Activated CD4-positive, CD25-positive, alpha-beta regulatory T cell treated with anti-CD3 and anti-CD28 coated beads, Interleukin-2, amount 50 U/mL, for 16 hours (primary cell): ENCODE measurements at regions not wholly inside any gene's neighbourhood (a gene's known extent, or its start where the extent isn't known, plus 50 kb on each side); places are given as distances from the start of the nearest gene placed in this dataset.

Experiments
- DNase-seq: peaks from one replicate; pipeline ENCODE4 v3.0.0-alpha.2; 2020; ENCODE audit warnings: low read depth, low spot score

- DNase-seq = no peak
Observed at GRCh38 chr2:176813156-176813555, 399.4 kb upstream of the HNRNPA3 start.

GRCh38 chr2:176813621-176814049, 399.0 kb upstream of the HNRNPA3 start:
- no peak for DNase-seq

GRCh38 chr2:176814274-176814673, 398.3 kb upstream of the HNRNPA3 start:
- no peak for DNase-seq

DNA sequence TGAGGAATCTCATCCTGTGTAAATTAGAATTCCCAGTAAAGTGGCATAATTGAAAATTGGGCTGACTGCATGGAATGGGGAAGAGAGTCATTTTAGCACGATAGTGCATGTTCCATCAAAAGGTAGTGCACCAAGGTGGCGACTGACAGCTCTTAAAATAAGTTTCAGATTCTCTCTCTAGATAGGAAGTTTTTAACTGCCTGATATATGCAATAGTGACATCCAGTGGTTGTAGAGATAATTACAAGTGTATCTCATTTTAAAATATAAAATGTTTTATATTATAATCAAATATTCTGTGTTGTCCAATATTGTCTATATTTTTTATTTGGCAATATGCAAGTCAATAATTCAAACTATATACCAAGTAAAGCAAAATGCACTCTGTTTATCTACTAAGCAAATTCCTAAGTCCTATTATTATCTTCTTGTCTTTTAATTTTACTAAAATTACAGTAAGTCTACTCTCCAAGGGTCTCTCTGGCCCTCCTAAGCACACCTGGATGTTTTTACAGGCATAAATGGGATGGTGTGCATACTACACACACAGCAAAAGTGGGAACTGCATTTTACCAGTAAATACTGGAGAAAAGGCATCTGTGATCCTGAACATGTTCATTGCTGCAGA, 397.7 kb upstream of the HNRNPA3 start:
- DNase-seq = no peak

DNA sequence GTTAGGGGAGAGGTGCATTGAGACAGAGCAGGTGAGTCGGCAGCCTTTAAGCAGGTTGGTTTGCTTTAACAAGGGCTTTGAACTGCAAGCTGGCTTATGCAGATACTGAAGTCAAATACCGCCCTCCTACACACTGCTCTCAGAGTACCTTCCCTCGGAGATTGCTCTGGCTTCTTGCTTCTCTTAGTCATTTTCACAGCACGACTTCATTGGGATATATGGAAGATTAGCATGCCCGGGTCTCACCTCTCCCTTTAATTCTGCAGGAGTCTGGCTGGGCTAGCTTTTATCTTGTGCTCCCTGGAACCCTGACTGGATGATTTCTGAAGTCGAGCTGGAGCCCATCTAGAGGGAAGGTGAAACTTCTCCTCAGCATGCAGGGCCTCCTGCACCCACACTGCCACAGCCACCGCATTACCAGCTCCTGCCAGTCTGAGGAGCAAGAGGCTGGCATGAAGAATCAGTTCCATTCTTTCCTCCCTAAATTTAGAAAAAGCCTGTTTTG, 395.5 kb upstream of the HNRNPA3 start:
- DNase-seq = no peak

- DNase-seq = no peak
Observed at GRCh38 chr2:176818076-176818475, 394.5 kb upstream of the HNRNPA3 start.

DNA sequence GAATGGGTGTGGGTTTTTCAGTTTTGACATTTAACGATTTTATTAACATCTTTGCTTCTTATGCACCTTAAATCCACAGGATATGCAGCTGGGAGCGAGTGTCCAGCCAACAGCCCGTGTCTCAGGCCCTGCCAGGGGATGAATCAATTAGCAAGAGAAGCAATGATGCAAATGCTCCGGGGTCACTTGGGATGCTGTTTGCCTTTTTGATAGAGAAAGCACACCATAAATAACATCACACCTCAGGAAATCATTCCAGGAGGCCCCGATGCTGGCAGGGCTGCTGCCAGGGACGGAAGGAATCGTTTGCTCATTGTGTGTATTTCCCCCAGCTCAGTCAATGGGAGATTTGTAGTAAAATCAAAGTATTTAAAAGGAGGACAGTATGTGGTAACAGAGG, 394.0 kb upstream of the HNRNPA3 start:
- DNase-seq = no peak

DNA sequence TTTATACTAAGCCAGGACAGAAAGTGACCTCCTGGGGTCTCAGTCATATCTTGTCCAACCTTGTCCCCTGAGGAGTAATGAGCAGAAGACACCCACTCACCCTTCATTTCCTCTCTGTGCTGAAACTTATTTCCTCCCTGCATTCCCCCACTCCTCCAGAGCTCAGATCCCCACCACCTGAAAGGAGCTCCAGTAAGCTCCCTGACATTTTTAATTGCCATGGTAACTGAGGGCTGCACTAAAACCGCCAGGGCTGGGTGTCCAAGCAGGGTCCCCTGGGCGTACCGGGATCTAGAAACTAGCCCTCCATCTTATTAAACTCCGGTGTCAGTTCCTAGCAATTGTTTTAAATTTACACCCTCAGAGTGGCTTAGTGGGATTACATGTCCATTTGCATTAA, 393.3 kb upstream of the HNRNPA3 start:
- no peak for DNase-seq

DNA sequence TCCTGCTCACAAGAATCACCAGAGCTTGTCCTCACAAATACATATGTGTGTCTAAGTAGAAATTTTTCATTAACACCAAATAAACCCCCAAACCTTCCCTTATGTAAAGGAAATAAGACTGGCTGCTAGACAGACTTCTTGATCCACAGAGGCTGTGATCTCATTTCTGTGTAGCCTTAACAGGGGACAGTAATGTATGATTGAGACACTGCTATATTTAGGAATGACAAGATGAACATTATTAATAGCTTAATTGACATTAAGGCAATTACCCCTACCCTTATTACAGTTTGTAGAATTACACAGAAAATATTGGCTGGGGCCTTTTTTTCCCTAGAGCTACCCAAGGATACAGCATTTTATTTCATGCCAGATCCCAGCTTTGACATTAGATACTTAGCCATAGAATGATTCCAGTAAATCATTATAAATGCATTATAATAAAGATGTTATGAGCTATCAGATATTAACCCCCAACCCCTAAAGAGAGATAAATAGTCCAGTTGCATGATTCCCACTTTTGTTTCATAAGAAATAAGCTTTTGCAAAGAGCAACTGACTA, 392.1 kb upstream of the HNRNPA3 start:
- DNase-seq = no peak

DNA sequence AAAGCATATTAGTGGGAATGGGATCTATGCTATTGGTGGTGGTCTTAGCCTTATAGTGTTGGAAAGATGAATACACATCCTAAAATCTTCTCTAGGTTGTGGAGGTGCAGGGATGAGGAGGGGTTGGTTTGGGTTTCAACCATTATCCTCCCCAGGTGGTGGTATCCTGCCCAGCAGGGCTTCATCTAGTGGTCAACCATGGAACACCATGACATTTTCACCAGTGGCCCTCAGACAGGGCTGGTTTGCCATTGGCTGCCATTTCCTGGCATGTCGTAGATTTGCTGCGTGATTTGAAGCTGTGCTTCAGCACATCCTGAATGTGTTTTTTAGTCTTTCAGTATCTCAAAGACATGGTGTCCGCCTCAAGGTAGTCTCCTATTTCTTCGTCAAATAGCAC, 391.2 kb upstream of the HNRNPA3 start:
- no peak for DNase-seq

- no peak for DNase-seq
Observed at GRCh38 chr2:176822060-176822459, 390.5 kb upstream of the HNRNPA3 start.

DNA sequence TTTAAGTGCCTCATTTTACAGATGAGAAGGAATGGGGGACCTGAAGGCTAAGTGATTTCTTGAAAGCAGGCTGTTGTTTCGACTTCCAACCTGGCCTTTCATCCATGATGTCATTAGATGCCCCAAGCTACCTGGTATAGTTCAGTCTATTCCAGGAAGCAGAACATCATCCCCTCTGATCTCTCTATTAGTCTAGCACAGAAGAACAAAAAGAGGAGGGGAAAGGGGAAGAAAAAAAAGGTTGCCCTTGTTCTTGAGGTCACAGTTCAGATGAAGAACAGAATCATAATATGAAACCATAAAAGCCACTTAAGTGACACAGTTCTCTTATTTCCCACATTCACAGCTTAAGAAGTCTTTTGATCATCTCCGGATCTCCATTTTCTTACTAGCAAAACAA, 386.2 kb upstream of the HNRNPA3 start:
- DNase-seq = no peak

GRCh38 chr2:176826984-176827668, 385.5 kb upstream of the HNRNPA3 start:
- DNase-seq = no peak

GRCh38 chr2:176830362-176830761, 382.2 kb upstream of the HNRNPA3 start:
- no peak for DNase-seq

GRCh38 chr2:176832086-176832485, 380.5 kb upstream of the HNRNPA3 start:
- no peak for DNase-seq

DNA sequence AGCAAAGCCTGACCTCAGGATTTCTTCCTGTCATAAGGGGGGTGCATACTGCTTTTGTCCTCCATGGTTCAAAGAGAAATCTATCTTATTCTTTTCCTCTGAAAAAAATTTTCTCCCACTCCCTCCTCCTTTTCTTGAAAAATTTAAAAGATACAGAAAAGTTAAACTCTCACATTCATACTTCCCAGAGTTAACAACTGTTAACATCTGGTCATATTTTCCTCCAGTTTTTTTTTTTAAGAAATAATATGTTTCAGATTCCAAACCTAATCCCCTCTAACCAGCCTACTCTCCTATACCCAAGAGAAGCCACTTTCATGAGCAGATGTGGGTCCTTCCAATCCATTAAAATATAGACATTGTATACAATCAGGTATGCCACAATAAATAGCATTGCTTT, 378.9 kb upstream of the HNRNPA3 start:
- no peak for DNase-seq

DNA sequence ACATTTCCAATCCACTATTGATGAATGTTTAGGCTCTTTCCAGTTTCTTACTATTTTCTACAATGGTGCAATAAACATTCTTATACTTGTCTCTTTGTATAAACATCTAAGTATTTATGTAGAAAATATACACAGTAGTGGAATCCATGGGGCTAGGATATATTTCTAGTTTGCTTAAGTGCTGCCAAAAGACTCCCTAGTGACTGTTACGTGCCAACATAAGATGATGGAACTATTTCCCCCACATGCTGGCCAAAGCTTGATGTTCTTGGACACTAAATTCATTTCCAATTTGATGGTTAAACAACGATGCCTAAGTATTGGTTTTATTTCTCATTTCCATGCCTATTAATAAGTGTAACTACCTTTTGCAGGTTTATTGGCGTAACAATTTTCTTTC, 378.4 kb upstream of the HNRNPA3 start:
- DNase-seq = no peak

DNA sequence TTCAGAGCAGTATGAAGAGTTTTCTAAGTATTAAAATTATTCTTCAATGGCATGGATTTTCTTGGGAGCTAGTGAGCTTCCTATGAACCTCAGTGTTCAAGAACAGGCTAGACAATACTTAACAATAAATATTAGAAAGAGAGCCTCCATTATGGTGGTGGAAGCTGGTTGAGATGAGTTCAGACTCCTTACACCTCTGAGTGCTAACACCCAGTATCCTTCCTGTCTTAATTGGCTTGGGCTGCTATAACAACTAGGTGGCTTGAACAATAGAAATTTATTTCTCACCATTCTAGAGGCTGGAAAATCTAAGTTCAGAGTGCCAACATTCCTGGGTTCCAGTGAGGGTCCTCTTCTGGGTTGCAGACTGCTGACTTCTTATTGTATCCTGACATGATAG, 369.4 kb upstream of the HNRNPA3 start:
- DNase-seq = no peak

DNA sequence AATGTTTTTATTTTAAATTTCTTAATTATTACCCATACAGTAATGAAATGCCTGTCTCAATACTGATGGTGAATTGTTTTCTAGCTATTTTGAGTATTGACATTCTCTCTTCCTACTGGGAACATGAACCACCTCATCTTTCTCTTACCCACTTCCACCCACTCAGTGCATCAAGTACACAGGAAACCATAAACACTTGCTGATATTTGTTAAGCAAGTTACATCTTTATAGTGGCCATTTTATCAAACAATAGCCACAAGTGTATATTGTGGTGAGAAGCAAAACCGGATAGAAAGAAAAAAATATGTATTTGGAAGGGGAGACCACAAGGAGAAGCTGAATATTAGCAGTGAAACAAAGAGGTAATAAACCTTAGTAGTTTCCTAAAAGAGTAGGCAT, 368.1 kb upstream of the HNRNPA3 start:
- no peak for DNase-seq

GRCh38 chr2:176845718-176846117, 366.9 kb upstream of the HNRNPA3 start:
- DNase-seq = no peak

DNA sequence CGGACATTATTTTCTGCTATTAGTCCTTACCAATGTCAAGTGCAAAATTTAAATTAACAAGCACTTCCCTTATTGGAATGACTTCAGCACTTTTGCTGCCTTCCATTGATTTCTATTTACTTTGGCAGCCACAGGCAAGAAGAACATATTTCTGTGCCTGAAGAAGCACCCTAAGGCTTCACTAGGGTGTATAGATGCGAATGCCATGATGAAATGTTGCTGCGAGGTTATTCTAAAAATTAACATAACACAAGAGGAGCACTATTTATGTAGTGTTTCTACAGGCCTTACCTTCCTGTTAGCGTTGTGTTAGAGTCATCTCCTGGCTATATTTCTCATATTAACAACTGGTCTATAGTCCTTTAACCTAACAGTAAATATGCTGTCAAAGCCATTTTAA, 365.0 kb upstream of the HNRNPA3 start:
- DNase-seq = no peak

- no peak for DNase-seq
Observed at GRCh38 chr2:176848844-176849243, 363.8 kb upstream of the HNRNPA3 start.
